ENCODE measurements at regions not wholly inside any gene's neighbourhood (a gene's known extent, or its start where the extent isn't known, plus 50 kb on each side); places are given as distances from the start of the nearest gene placed in this dataset.

DNA sequence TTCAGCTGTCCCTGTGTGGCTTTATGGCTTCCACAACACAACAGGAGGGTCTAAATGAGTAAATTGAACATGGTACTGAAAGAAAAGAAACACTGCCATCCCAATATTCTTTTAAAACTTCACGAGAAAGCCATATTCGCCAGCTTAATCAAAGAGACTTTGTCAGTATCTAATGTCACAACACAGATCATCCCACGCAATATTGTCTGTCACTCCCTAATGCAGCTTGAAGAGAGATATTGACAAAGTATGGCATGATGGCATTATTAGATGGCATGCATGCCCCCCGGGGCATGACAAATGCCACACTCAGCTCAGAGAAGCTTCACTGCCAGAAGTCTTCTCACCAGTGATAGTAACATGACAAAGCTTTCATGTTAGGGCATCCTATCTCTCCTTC is 197.8 kb downstream of the TTC8 start:
- Histone ChIP-seq H3K9me3 (ENCODE audit: low read length) (no peaks in the 10 kb centered on the region), H3K4me2 (ENCODE audit: low read length) (no peak overlapping the region), H4K20me1 (ENCODE audit: insufficient read depth) (no peaks in the 10 kb centered on the region), H3K27ac (ENCODE audit: low read length) (no peak overlapping the region), H3K4me3 (ENCODE audit: low read length) (no peak overlapping the region), H3F3A (ENCODE audit: insufficient read depth, low read length, poor library complexity, severe bottlenecking) (no peaks in the 10 kb centered on the region), H3K9me2 (ENCODE audit: insufficient read depth, low read length) (no peaks in the 10 kb centered on the region), H3K36me3 (ENCODE audit: insufficient read depth, low read length) (no peaks in the 10 kb centered on the region), H3K79me2 (replicated peaks; ENCODE audit: insufficient read depth, low read length) (no peaks in the 10 kb centered on the region), H3K9ac (ENCODE audit: low read length) (no peak overlapping the region), H3K27me3 (ENCODE audit: insufficient read depth, low read depth, low read length) (peaks cover 7% of the 10 kb centered on the region), H2AFZ (ENCODE audit: low read depth, low read length) (no peak overlapping the region)
- TF ChIP-seq POLR2AphosphoS5 (IDR thresholded peaks at IDR 0.05) (peak; percentile 77), TAF1 (IDR thresholded peaks at IDR 0.05; ENCODE audit: low read depth) (no peak), MXI1 (conservative IDR thresholded peaks at IDR 0.05; ENCODE audit: poor library complexity, severe bottlenecking) (no peak), RAD21 (conservative IDR thresholded peaks at IDR 0.05) (no peak), EP300 (conservative IDR thresholded peaks at IDR 0.05; ENCODE audit: poor library complexity, severe bottlenecking) (peak; percentile 63)
- TF ChIP-seq, protein P1, sequence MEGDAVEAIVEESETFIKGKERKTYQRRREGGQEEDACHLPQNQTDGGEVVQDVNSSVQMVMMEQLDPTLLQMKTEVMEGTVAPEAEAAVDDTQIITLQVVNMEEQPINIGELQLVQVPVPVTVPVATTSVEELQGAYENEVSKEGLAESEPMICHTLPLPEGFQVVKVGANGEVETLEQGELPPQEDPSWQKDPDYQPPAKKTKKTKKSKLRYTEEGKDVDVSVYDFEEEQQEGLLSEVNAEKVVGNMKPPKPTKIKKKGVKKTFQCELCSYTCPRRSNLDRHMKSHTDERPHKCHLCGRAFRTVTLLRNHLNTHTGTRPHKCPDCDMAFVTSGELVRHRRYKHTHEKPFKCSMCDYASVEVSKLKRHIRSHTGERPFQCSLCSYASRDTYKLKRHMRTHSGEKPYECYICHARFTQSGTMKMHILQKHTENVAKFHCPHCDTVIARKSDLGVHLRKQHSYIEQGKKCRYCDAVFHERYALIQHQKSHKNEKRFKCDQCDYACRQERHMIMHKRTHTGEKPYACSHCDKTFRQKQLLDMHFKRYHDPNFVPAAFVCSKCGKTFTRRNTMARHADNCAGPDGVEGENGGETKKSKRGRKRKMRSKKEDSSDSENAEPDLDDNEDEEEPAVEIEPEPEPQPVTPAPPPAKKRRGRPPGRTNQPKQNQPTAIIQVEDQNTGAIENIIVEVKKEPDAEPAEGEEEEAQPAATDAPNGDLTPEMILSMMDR (IDR thresholded peaks at IDR 0.05; ENCODE audit: poor library complexity, severe bottlenecking): no peak
- TF ChIP-seq, protein P2, sequence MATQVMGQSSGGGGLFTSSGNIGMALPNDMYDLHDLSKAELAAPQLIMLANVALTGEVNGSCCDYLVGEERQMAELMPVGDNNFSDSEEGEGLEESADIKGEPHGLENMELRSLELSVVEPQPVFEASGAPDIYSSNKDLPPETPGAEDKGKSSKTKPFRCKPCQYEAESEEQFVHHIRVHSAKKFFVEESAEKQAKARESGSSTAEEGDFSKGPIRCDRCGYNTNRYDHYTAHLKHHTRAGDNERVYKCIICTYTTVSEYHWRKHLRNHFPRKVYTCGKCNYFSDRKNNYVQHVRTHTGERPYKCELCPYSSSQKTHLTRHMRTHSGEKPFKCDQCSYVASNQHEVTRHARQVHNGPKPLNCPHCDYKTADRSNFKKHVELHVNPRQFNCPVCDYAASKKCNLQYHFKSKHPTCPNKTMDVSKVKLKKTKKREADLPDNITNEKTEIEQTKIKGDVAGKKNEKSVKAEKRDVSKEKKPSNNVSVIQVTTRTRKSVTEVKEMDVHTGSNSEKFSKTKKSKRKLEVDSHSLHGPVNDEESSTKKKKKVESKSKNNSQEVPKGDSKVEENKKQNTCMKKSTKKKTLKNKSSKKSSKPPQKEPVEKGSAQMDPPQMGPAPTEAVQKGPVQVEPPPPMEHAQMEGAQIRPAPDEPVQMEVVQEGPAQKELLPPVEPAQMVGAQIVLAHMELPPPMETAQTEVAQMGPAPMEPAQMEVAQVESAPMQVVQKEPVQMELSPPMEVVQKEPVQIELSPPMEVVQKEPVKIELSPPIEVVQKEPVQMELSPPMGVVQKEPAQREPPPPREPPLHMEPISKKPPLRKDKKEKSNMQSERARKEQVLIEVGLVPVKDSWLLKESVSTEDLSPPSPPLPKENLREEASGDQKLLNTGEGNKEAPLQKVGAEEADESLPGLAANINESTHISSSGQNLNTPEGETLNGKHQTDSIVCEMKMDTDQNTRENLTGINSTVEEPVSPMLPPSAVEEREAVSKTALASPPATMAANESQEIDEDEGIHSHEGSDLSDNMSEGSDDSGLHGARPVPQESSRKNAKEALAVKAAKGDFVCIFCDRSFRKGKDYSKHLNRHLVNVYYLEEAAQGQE (IDR thresholded peaks at IDR 0.05; ENCODE audit: borderline replicate concordance): no peak

DNA sequence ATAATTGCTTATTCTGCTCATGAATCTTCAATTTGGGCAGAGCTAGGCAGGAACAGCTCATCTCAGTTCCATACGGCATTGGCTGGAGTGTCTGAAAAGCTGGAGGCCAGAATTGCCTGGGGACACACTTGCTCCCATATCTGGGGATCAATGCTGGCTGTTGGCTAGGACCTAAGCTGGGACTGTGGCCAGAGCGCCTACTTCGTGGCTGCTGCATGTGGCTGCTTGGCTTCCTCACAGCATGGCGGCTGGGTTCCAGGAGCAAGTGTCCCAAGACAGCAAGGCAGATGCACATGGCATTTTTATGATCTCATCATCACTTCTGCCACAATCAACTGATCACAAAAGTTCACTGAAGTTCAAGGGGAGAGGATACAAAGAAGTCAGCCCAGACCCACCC is 200.2 kb downstream of the TTC8 start:
- H3K9me2 ChIP-seq (ENCODE audit: insufficient read depth, low read length): no peaks in the 10 kb centered on the region
- no peak overlapping the region for H3K4me2 ChIP-seq (ENCODE audit: low read length)
- H3K79me2 ChIP-seq (replicated peaks; ENCODE audit: insufficient read depth, low read length): no peaks in the 10 kb centered on the region
- peaks cover 11% of the 10 kb centered on the region for H3K27me3 ChIP-seq (ENCODE audit: insufficient read depth, low read depth, low read length)
- H3K27ac ChIP-seq (ENCODE audit: low read length): no peak overlapping the region
- H4K20me1 ChIP-seq (ENCODE audit: insufficient read depth): no peaks in the 10 kb centered on the region
- no peaks in the 10 kb centered on the region for H3K9me3 ChIP-seq (ENCODE audit: low read length)
- H3K9ac ChIP-seq (ENCODE audit: low read length): no peak overlapping the region
- no peak overlapping the region for H3K4me3 ChIP-seq (ENCODE audit: low read length)
- no peaks in the 10 kb centered on the region for H3F3A ChIP-seq (ENCODE audit: insufficient read depth, low read length, poor library complexity, severe bottlenecking)
- H3K36me3 ChIP-seq (ENCODE audit: insufficient read depth, low read length): no peaks in the 10 kb centered on the region
- TF ChIP-seq SMC3 (conservative IDR thresholded peaks at IDR 0.05; ENCODE audit: poor library complexity) (no peak), TAF1 (IDR thresholded peaks at IDR 0.05; ENCODE audit: low read depth) (no peak), RAD21 (conservative IDR thresholded peaks at IDR 0.05) (no peak), MXI1 (conservative IDR thresholded peaks at IDR 0.05; ENCODE audit: poor library complexity, severe bottlenecking) (no peak), POLR2AphosphoS5 (IDR thresholded peaks at IDR 0.05) (no peak), EZH2 (IDR thresholded peaks at IDR 0.05; ENCODE audit: borderline replicate concordance, insufficient read depth, low read length, poor library complexity, severe bottlenecking) (no peak), EP300 (conservative IDR thresholded peaks at IDR 0.05; ENCODE audit: poor library complexity, severe bottlenecking) (no peak)
- TF ChIP-seq, protein P2 (IDR thresholded peaks at IDR 0.05; ENCODE audit: borderline replicate concordance): no peak
- TF ChIP-seq, protein P1 (IDR thresholded peaks at IDR 0.05; ENCODE audit: poor library complexity, severe bottlenecking): no peak
- H2AFZ ChIP-seq (ENCODE audit: low read depth, low read length): no peak overlapping the region

All from neural cell (in vitro differentiated cells).